GM21737 (cell line): ENCODE measurements at regions not wholly inside any gene's neighbourhood (a gene's known extent, or its start where the extent isn't known, plus 50 kb on each side); places are given as distances from the start of the nearest gene placed in this dataset.
"Not testable (repeated sequence)": the region's sequence is repeated elsewhere in the genome, so short reads cannot be mapped to it uniquely, and the experiment has no call there.

Experiments
- ATAC-seq: cut with Tn5 transposase; IDR thresholded peaks from one replicate; pipeline ENCODE4 v1.9.1; 2021; ENCODE audit warnings: mild to moderate bottlenecking, moderate library complexity; ENCODE audit not compliant: unreplicated experiment

GRCh38 chr1:81304187-81304586 is 496.5 kb upstream of the ADGRL2 start:
- ATAC-seq, result no peak

GRCh38 chr1:81299892-81300291 is 500.8 kb upstream of the ADGRL2 start:
- no peak for ATAC-seq

GRCh38 chr1:81298266-81298665 is 502.5 kb upstream of the ADGRL2 start:
- ATAC-seq, result no peak

GRCh38 chr1:81296601-81297000 is 504.1 kb upstream of the ADGRL2 start:
- ATAC-seq, result no peak

- no peak for ATAC-seq
These were observed 510.4 kb upstream of the ADGRL2 start for GRCh38 chr1:81290326-81290725.

GRCh38 chr1:81288689-81289088 is 512.0 kb upstream of the ADGRL2 start:
- ATAC-seq, result no peak

- no peak for ATAC-seq
These were observed 513.2 kb upstream of the ADGRL2 start for GRCh38 chr1:81287411-81288080.

- no peak for ATAC-seq
These were observed 530.7 kb upstream of the ADGRL2 start for GRCh38 chr1:81270051-81270450.

- ATAC-seq, result no peak
These were observed 535.8 kb upstream of the ADGRL2 start for GRCh38 chr1:81264976-81265375.

GRCh38 chr1:81259625-81260411 is 540.9 kb upstream of the ADGRL2 start:
- ATAC-seq, result no peak

- no peak for ATAC-seq
These were observed 546.2 kb upstream of the ADGRL2 start for GRCh38 chr1:81254560-81254959.

- ATAC-seq, result no peak
These were observed 546.7 kb upstream of the ADGRL2 start for GRCh38 chr1:81254068-81254467.

- no peak for ATAC-seq
These were observed 548.1 kb upstream of the ADGRL2 start for GRCh38 chr1:81252471-81253151.

- not testable (repeated sequence) for ATAC-seq
These were observed 549.9 kb upstream of the ADGRL2 start for GRCh38 chr1:81250825-81251224.

GRCh38 chr1:81245084-81245715 is 555.5 kb upstream of the ADGRL2 start:
- not testable (repeated sequence) for ATAC-seq

- ATAC-seq, result not testable (repeated sequence)
These were observed 556.1 kb upstream of the ADGRL2 start for GRCh38 chr1:81244612-81245011.

- no peak for ATAC-seq
These were observed 558.6 kb upstream of the ADGRL2 start for GRCh38 chr1:81242103-81242502.

GRCh38 chr1:81238129-81238528 is 562.6 kb upstream of the ADGRL2 start:
- ATAC-seq, result no peak

GRCh38 chr1:81237473-81238089 is 563.2 kb upstream of the ADGRL2 start:
- no peak for ATAC-seq

- ATAC-seq, result no peak
These were observed 566.5 kb upstream of the ADGRL2 start for GRCh38 chr1:81234237-81234636.

GRCh38 chr1:81233591-81233990 is 567.1 kb upstream of the ADGRL2 start:
- ATAC-seq, result no peak
